HEK293T (cell line): ENCODE measurements at regions not wholly inside any gene's neighbourhood (a gene's known extent, or its start where the extent isn't known, plus 50 kb on each side); places are given as distances from the start of the nearest gene placed in this dataset.

Experiments
- ARNT ChIP-seq: fragments of 450-650 bp; IDR thresholded peaks from 2 replicates; pipeline ENCODE4 v1.6.1; 2017; ENCODE audit warnings: mild to moderate bottlenecking
- BHLHE40 ChIP-seq: fragments of 450-650 bp; IDR thresholded peaks from 2 replicates; pipeline ENCODE4 v1.6.1; 2016; ENCODE audit warnings: mild to moderate bottlenecking, moderate library complexity, borderline replicate concordance
- CTBP1 ChIP-seq: fragments of 450-650 bp; IDR thresholded peaks from 2 replicates; pipeline ENCODE4 v1.6.1; 2016; ENCODE audit warnings: borderline replicate concordance
- FOXK2 ChIP-seq: fragments of 450-650 bp; IDR thresholded peaks from 2 replicates; pipeline ENCODE4 v1.6.1; 2016; ENCODE audit warnings: mild to moderate bottlenecking
- FOXM1 ChIP-seq: fragments of 450-650 bp; IDR thresholded peaks from 2 replicates; pipeline ENCODE4 v1.6.1; 2017; ENCODE audit warnings: mild to moderate bottlenecking, borderline replicate concordance
- HDGF ChIP-seq: fragments of 450-650 bp; IDR thresholded peaks from 2 replicates; pipeline ENCODE4 v1.6.1; 2017; ENCODE audit warnings: antibody characterized with exemption, borderline replicate concordance
- L3MBTL2 ChIP-seq: fragments of 450-650 bp; conservative IDR thresholded peaks from 2 replicates; pipeline ENCODE4 v1.6.1; 2016; ENCODE audit warnings: mild to moderate bottlenecking
- LEF1 ChIP-seq: fragments of 450-650 bp; IDR thresholded peaks from 2 replicates; pipeline ENCODE4 v1.6.1; 2017; ENCODE audit warnings: mild to moderate bottlenecking, borderline replicate concordance
- NFRKB ChIP-seq: fragments of 450-650 bp; IDR thresholded peaks from 2 replicates; pipeline ENCODE4 v1.6.1; 2016; ENCODE audit warnings: mild to moderate bottlenecking, moderate library complexity
- PKNOX1 ChIP-seq: fragments of 450-650 bp; IDR thresholded peaks from 2 replicates; pipeline ENCODE4 v1.6.1; 2016
- SP1 ChIP-seq: fragments of 450-650 bp; IDR thresholded peaks from 2 replicates; pipeline ENCODE4 v1.6.1; 2017
- SUZ12 ChIP-seq: fragments of 450-650 bp; IDR thresholded peaks from 2 replicates; pipeline ENCODE4 v1.6.1; 2016; ENCODE audit warnings: mild to moderate bottlenecking
- TARDBP ChIP-seq: fragments of 450-650 bp; IDR thresholded peaks from 2 replicates; pipeline ENCODE4 v1.6.1; 2016
- ZNF384 ChIP-seq: fragments of 450-650 bp; IDR thresholded peaks from 2 replicates; pipeline ENCODE4 v1.6.1; 2016

DNA sequence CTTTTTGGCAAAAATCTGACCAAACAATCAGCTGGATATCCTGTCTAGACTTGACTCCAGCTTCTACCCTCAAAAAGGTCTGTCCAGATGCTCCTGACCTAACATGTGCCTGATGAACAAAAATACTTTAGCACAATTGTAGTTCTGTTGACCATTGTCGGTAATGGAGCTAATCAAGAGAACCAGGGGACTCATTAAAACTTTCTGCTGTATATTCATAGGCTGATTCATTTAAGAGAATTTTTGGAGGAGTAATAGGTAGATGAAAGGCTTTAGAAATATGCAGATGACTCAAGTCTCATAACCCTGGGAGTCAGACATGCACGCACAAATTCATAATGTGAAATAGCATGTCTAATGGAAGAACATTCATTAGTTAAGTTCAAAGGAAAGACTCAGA, 514.2 kb downstream of the TXNL1 start:
- TF ChIP-seq PKNOX1 (no peak), TARDBP (no peak), SP1 (no peak), ARNT (no peak), SUZ12 (no peak), CTBP1 (no peak), FOXM1 (no peak), LEF1 (no peak), BHLHE40 (no peak), ZNF384 (no peak), NFRKB (no peak), FOXK2 (no peak), HDGF (no peak), L3MBTL2 (no peak)
